ENCODE measurements at regions not wholly inside any gene's neighbourhood (a gene's known extent, or its start where the extent isn't known, plus 50 kb on each side); places are given as distances from the start of the nearest gene placed in this dataset.

- peaks cover 0 to 8% (median 0%) of the 10 kb centered on the region in 11 experiments; a peak in 1 of 22 replicates for H3K36me3 ChIP-seq
- H3K9me3 ChIP-seq (replicated peaks in 1 of 11), result peaks cover 8 to 35% (median 13%) of the 10 kb centered on the region in 11 experiments; a peak in 20 of 22 replicates
- no peak overlapping the region for H3K4me3 ChIP-seq
- H3K27ac ChIP-seq, result peak overlapping the region; percentile 14 to 89 (median 69); a peak in 20 of 22 replicates
- no peaks in the 10 kb centered on the region for H3K27me3 ChIP-seq
- peak overlapping the region in 6 of 11 experiments; percentile 14 to 33 (median 24); a peak in 9 of 22 replicates for H3K9ac ChIP-seq
- peak overlapping the region; percentile 62 to 85 (median 77) for H3K4me2 ChIP-seq
- TF ChIP-seq Cebpa-rat (IDR thresholded peaks at IDR 0.05), result no peak
- no peaks in the 10 kb centered on the region for H4K20me1 ChIP-seq
- H3K4me1 ChIP-seq, result peaks cover 52 to 64% (median 62%) of the 10 kb centered on the region in 10 experiments
These were observed 210.3 kb downstream of the TOMM20 start for GRCh38 chr1:234918181-234918841.

- peak overlapping the region; percentile 62 to 85 (median 78) for H3K4me2 ChIP-seq
- peaks cover 59 to 70% (median 69%) of the 10 kb centered on the region in 10 experiments for H3K4me1 ChIP-seq
- no peaks in the 10 kb centered on the region for H4K20me1 ChIP-seq
- H3K27ac ChIP-seq, result peak overlapping the region; percentile 14 to 89 (median 69); a peak in 20 of 22 replicates
- peak overlapping the region in 3 of 11 experiments; percentile 17 to 79 (median 67); a peak in 3 of 22 replicates for H3K9ac ChIP-seq
- H3K27me3 ChIP-seq, result no peaks in the 10 kb centered on the region
- H3K36me3 ChIP-seq, result peaks cover 0 to 8% (median 0%) of the 10 kb centered on the region in 11 experiments; a peak in 1 of 22 replicates
- peaks cover 8 to 31% (median 13%) of the 10 kb centered on the region in 11 experiments; a peak in 20 of 22 replicates for H3K9me3 ChIP-seq (replicated peaks in 1 of 11)
- no peak for TF ChIP-seq Cebpa-rat (IDR thresholded peaks at IDR 0.05)
- H3K4me3 ChIP-seq, result no peak overlapping the region
These were observed 211.0 kb downstream of the TOMM20 start for GRCh38 chr1:234917495-234918180.

- H3K4me1 ChIP-seq, result peaks cover 67 to 78% (median 77%) of the 10 kb centered on the region in 10 experiments
- H3K27ac ChIP-seq, result peak overlapping the region in 10 of 11 experiments; percentile 26 to 89 (median 70); a peak in 18 of 22 replicates
- H3K4me2 ChIP-seq, result peak overlapping the region; percentile 62 to 85 (median 78); a peak in 21 of 22 replicates
- H3K4me3 ChIP-seq, result no peak overlapping the region
- H3K27me3 ChIP-seq, result no peaks in the 10 kb centered on the region
- H3K9me3 ChIP-seq (replicated peaks in 1 of 11), result peaks cover 8 to 30% (median 13%) of the 10 kb centered on the region in 11 experiments; a peak in 20 of 22 replicates
- peaks cover 0 to 8% (median 0%) of the 10 kb centered on the region in 11 experiments; a peak in 1 of 22 replicates for H3K36me3 ChIP-seq
- TF ChIP-seq Cebpa-rat (IDR thresholded peaks at IDR 0.05), result no peak
- no peaks in the 10 kb centered on the region for H4K20me1 ChIP-seq
- peak overlapping the region in 6 of 11 experiments; percentile 50 to 79 (median 69); a peak in 14 of 22 replicates for H3K9ac ChIP-seq
These were observed 211.8 kb downstream of the TOMM20 start for GRCh38 chr1:234916840-234917239.

- Histone ChIP-seq H3K4me3 (peak overlapping the region in 2 of 10 experiments; percentile 12; a peak in 2 of 20 replicates), H4K20me1 (no peaks in the 10 kb centered on the region), H3K36me3 (peaks cover 0 to 8% (median 0%) of the 10 kb centered on the region in 11 experiments; a peak in 1 of 22 replicates), H3K27me3 (no peaks in the 10 kb centered on the region), H3K4me1 (peaks cover 70 to 84% (median 81%) of the 10 kb centered on the region in 10 experiments), H3K27ac (peak overlapping the region; percentile 15 to 89 (median 69); a peak in 20 of 22 replicates), H3K4me2 (peak overlapping the region; percentile 62 to 85 (median 78)), H3K9me3 (replicated peaks in 1 of 11) (peaks cover 8 to 27% (median 13%) of the 10 kb centered on the region in 11 experiments; a peak in 20 of 22 replicates), H3K9ac (peak overlapping the region; percentile 17 to 79 (median 54); a peak in 20 of 22 replicates)
- TF ChIP-seq Cebpa-rat (IDR thresholded peaks at IDR 0.05), result peak in 2 of 11 experiments; percentile 31 to 69; a peak in 1 of 22 replicates
These were observed 212.5 kb downstream of the TOMM20 start for GRCh38 chr1:234915924-234916675.

GRCh38 chr1:234914606-234915290 lies 213.9 kb downstream of the TOMM20 start:
- Histone ChIP-seq H3K27me3 (no peaks in the 10 kb centered on the region), H4K20me1 (no peaks in the 10 kb centered on the region), H3K36me3 (no peaks in the 10 kb centered on the region), H3K27ac (peak overlapping the region in 9 of 11 experiments; percentile 1 to 89 (median 70); a peak in 14 of 22 replicates), H3K4me3 (no peak overlapping the region), H3K9ac (peak overlapping the region in 2 of 11 experiments; percentile 71 to 79; a peak in 5 of 22 replicates), H3K4me1 (peaks cover 70 to 89% (median 81%) of the 10 kb centered on the region in 10 experiments), H3K4me2 (peak overlapping the region in 10 of 11 experiments; percentile 62 to 85 (median 78); a peak in 17 of 22 replicates), H3K9me3 (replicated peaks in 1 of 11) (peaks cover 0 to 13% (median under 1%) of the 10 kb centered on the region in 11 experiments; a peak in 7 of 22 replicates)
- no peak for TF ChIP-seq Cebpa-rat (IDR thresholded peaks at IDR 0.05)

- Histone ChIP-seq H3K4me2 (peak overlapping the region; percentile 37 to 85 (median 72); a peak in 18 of 22 replicates), H3K4me3 (no peak overlapping the region), H4K20me1 (no peaks in the 10 kb centered on the region), H3K27me3 (no peaks in the 10 kb centered on the region), H3K27ac (peak overlapping the region in 7 of 11 experiments; percentile 1 to 89 (median 79); a peak in 5 of 22 replicates), H3K9ac (no peak overlapping the region), H3K4me1 (peaks cover 61 to 80% (median 73%) of the 10 kb centered on the region in 10 experiments), H3K36me3 (no peaks in the 10 kb centered on the region), H3K9me3 (replicated peaks in 1 of 11) (peaks cover 0 to 13% (median 0%) of the 10 kb centered on the region in 11 experiments; a peak in 6 of 22 replicates)
- no peak for TF ChIP-seq Cebpa-rat (IDR thresholded peaks at IDR 0.05)
These were observed 214.9 kb downstream of the TOMM20 start for GRCh38 chr1:234913771-234914170.

- peaks cover 0 to 13% (median 0%) of the 10 kb centered on the region in 11 experiments; a peak in 6 of 22 replicates for H3K9me3 ChIP-seq (replicated peaks in 1 of 11)
- H3K36me3 ChIP-seq, result no peaks in the 10 kb centered on the region
- peak overlapping the region; percentile 37 to 85 (median 72); a peak in 21 of 22 replicates for H3K4me2 ChIP-seq
- peak overlapping the region in 8 of 11 experiments; percentile 1 to 89 (median 28); a peak in 10 of 22 replicates for H3K27ac ChIP-seq
- no peaks in the 10 kb centered on the region for H4K20me1 ChIP-seq
- TF ChIP-seq Cebpa-rat (IDR thresholded peaks at IDR 0.05), result no peak
- H3K4me3 ChIP-seq, result no peak overlapping the region
- peaks cover 56 to 78% (median 68%) of the 10 kb centered on the region in 10 experiments for H3K4me1 ChIP-seq
- H3K27me3 ChIP-seq, result no peaks in the 10 kb centered on the region
- H3K9ac ChIP-seq, result peak overlapping the region in 3 of 11 experiments; percentile 9 to 45 (median 15); a peak in 1 of 22 replicates
These were observed 215.4 kb downstream of the TOMM20 start for GRCh38 chr1:234913278-234913649.
